ENCODE measurements at regions not wholly inside any gene's neighbourhood (a gene's known extent, or its start where the extent isn't known, plus 50 kb on each side); places are given as distances from the start of the nearest gene placed in this dataset.

GRCh38 chr3:116870379-116870778, 160.8 kb downstream of the TUSC7 start:
- TF ChIP-seq FOS (IDR thresholded peaks at IDR 0.05; ENCODE audit: extremely low read depth, insufficient read length) (no peak), CTCF (IDR thresholded peaks at IDR 0.05 in 2 of 3, conservative IDR thresholded peaks at IDR 0.05 in 1 of 3; ENCODE audit: insufficient read depth in 2 of 3, low read depth in 1 of 3, low read length in 3 of 3) (no peak)

Data from K562 (cell line).